HG03558 (cell line): ENCODE measurements at regions not wholly inside any gene's neighbourhood (a gene's known extent, or its start where the extent isn't known, plus 50 kb on each side); places are given as distances from the start of the nearest gene placed in this dataset.

Experiments used
- ATAC-seq: cut with Tn5 transposase; IDR thresholded peaks from one replicate; pipeline ENCODE4 v1.9.1; 2021; ENCODE audit warnings: moderate number of reproducible peaks; ENCODE audit not compliant: unreplicated experiment; ENCODE audit errors: extremely low read depth

DNA sequence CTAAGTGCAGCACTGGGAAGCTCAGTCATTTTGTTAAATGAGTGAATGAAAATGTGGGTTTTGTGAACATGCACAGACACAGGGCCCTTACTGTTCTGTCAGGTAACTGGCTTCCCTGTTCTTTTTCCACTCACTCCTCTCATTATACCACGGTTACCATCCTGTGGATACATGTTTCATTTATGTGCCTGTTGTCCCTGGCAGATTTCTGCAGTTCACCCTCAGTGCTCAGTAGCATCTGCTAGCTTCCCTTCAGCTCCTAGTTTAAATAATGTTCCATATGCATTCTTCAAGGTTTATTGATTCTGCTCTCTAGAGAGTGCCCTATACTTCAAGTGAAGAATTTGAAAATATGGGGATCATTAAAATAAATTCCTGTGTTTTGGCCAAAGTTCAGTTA is 1634.3 kb upstream of the ADGRL3 start:
- no peak for ATAC-seq

DNA sequence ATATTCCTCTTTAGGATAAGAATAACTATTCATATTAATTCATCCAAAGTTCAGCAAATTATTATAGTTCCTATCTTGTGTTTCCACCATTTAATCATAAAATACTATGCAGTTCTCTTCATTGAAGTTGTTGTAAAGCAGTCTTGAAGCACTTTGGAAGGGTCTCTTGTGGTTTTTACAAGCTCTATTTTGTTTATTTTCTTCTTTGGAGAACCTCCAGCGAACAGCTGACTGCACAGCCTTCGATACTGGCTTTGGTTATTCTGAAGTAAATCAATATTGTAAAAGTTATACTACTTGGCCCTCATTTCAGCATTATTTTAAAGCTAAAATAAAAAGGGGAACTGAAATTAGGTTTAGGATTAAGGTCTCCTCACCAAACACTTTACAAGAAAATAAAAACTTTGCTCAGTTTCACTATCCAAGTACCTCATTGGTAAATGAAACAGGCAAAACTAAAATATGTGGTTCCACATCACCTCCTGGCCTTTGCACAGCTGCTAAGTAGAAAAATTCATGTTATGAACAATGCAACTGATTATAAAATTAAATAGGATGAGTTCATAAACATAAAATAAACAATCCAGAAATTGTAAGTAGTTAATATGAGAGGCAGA is 1629.2 kb upstream of the ADGRL3 start:
- ATAC-seq, result peak; percentile 44

DNA sequence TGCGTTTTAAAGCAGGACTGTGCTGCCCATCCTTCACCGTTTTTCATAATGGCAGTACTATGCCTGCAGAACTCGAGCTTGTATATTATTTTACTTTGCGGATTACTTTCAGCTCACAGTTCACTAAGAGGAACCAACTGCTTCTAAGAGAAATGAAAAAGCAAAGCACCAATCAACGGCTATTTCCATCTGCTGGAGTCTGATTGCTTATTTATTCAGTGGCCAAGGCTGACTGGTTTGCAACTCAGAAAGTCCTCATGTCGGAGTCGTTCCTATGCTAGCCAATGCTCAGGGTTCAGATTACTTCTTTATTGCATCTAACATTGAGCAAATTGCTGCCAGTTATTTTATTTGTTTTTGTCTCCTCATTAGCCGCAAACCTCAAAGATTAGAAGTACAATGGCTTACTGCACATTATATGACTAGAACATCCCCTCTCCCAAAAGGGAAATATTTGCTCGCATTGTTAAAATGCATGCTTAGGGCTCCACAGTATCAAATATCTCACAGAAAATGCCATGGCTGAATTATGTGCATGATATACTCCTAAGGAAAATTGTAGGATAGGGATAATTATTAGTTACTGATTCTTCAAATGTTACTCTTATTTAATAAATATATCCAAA is 1628.2 kb upstream of the ADGRL3 start:
- no peak for ATAC-seq

DNA sequence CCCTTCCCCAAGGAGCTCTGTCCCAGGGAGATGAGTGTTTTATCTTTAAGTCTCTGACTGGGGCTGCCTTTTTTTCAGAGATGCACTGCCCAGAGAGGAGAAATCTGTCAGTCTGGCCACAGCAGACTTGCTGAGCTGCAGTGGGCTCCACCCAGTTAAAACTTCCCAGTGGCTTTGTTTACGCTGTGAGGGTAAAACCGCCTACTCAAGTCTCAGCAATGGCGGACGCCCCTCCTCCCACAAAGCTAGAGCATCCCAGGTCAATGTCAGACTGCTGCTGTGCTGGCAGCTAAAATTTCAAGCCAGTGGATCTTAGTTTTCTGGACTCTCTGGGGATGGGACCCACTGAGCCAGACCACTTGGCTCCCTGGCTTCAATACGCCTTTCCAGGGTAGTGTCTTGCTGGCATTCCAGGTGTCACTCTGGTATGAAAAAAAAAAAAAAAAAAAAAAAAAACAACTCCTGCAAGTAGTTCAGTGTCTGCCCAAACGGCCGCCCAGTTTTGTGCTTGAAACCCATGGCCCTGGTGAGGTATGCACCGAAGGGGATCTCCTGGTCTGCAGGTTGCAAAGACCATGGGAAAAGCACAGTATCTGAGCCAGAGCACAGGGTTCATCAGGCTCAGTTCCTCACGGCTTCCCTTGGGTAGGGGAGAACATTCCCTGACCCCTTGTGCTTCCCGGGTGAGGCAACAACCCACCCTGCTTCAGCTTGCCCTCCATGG is 1616.1 kb upstream of the ADGRL3 start:
- ATAC-seq, result no peak

DNA sequence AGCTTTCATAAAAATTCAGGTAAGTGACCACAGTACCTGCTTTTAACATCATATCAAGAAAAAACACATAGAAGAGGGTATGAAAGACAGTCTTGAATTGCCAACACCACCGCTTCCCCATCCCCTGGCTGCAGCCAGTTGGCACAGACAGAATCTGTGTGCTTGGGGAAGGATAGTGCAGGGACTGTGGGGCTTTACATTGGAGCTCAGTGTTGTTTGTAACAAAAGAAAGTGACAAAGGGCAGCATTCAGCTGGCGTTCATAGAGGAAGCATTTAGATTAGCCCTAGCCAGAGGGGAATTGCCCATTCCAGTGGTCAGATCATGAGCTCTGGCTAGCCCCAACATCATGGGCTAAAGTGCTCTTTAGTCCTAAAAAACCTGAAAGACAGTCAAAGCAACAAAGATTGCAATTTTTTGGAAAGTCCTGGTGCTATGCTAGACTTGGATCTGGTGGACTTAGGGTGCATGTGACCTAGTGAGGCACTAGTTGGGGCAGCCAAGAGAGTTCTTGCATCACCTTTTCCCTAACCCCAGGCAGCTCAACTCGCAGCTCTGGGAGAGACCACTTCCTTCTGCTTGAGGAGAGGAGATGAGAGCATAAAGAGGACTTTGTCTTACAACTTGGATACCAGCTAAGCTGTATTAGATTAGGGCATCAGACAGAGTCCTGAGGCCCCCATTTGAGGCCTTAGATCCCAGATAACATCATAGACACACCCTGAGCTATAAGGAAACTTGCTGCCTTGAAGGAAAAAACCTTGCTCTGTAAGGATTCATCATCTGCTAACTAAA is 1602.4 kb upstream of the ADGRL3 start:
- no peak for ATAC-seq

DNA sequence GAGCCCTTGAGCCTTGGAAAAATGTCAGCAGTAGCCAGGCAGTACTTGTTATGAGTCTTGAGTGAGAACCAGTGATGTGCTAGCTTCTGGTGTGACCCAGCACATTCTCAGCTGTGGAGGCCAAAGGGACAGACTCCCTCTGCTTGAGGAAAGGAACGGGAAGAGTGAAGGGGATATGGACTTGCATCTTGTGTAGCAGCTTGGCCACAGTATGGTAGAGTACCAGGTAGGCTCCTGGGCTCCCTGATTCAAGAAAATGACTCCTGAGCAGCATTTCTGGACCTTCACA is 1601.9 kb upstream of the ADGRL3 start:
- ATAC-seq, result no peak

DNA sequence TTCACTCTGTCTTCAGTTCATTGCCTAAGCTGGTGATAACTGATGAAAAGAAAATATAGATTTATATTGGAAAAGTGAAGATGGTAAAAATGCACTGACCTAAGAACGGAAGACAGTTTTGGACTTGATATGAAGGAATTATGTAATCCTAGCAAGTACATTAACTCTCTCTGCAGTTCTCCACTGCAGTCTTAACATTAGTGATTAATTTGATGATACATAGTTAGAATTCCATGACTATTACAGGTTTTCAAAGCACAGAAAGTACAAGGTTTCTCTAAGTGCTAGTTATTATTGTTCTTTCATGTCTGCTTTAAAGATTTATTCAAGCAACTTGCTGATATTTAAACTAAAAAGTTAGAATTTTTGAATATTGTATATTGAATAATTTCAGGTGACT is 1591.7 kb upstream of the ADGRL3 start:
- no peak for ATAC-seq

DNA sequence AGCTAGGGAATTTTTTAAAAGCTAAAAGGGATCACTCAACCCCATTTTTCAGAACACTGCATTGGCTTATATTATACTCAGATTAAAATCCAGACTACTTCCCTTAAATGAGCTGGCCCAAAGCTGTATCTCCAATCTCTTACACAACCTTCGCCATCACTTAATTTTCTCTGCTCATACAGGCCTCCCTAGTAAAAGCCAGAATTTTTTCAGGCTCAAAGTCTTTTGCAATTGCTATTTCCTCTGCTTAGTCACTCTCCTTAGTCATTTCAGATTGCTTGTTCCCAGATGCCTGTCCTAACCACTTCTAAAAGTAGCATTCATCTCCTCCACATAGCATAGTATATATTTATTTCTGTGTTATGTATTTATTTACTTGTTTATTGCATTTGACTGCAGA is 1587.9 kb upstream of the ADGRL3 start:
- ATAC-seq, result no peak

DNA sequence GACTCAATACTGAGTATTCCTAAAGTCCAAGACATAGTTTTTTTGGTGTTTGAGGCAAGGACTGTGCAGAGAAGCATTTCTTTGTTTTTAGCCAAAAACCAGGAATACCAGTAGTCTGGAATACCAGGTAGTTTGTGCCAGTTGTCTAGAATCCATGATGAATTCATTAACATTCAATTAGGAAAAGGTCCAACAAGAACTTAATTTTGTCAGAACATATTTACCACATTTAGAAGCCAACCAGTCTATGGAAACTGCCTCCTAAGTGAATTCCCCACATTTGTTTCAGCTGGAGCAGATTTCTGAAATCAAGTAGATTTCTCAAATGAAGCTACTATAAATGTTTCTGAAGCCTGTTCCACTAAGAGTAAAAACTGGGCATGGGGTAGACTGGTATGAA is 1584.8 kb upstream of the ADGRL3 start:
- no peak for ATAC-seq

GRCh38 chr4:59629348-59629747 is 1570.8 kb upstream of the ADGRL3 start:
- ATAC-seq, result no peak

- no peak for ATAC-seq
Measured at GRCh38 chr4:59630235-59630634, 1569.9 kb upstream of the ADGRL3 start.

- no peak for ATAC-seq
Measured at GRCh38 chr4:59630922-59631321, 1569.2 kb upstream of the ADGRL3 start.

- no peak for ATAC-seq
Measured at GRCh38 chr4:59637596-59637995, 1562.5 kb upstream of the ADGRL3 start.

GRCh38 chr4:59643682-59644081 is 1556.4 kb upstream of the ADGRL3 start:
- no peak for ATAC-seq

GRCh38 chr4:59644765-59645164 is 1555.4 kb upstream of the ADGRL3 start:
- ATAC-seq, result no peak

GRCh38 chr4:59646082-59646481 is 1554.0 kb upstream of the ADGRL3 start:
- ATAC-seq, result no peak

GRCh38 chr4:59647011-59647410 is 1553.1 kb upstream of the ADGRL3 start:
- no peak for ATAC-seq

- no peak for ATAC-seq
Measured at GRCh38 chr4:59647500-59647899, 1552.6 kb upstream of the ADGRL3 start.

- no peak for ATAC-seq
Measured at GRCh38 chr4:59650861-59651260, 1549.3 kb upstream of the ADGRL3 start.

DNA sequence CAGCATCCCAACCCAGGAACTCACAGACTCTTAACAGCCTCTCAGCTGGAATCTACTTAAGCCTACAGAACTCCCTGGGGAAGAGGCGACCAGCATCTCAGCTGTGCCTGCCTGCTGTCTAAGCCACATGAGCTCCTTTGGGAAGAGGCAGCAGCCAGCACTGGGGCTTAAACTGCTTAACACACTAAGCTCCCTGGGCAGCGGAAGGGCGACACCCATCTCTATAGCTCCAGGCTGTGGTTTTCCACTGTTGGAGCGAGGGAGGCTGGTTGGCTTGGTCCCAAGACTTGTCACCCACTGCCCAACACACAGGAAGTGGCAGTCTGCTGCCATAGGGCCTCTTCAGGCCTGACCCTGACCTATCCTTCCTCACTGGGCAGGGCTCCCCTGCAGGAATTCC is 1544.1 kb upstream of the ADGRL3 start:
- ATAC-seq, result no peak

DNA sequence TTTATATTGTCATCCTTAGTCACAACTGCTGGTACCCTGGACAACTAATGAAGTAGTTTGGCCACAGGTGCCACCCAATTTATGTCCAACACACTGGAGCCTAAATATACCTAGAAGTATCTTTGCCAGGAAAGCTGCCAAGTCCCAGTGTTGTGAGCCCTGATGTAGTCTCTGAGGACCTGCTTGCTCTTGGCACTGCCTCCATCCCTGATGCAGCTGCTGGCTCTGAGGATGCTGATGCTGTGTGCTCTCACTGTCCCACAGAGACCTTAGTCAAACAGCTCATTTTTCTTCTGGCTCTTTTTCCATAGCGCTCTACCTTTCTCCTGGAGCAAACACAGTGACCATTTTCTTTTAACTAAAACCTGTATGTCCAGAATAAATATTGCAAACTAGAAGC is 1535.4 kb upstream of the ADGRL3 start:
- ATAC-seq, result no peak
